Activated CD8-positive, alpha-beta T cell treated with anti-CD3 and anti-CD28 coated beads for 36 hours (primary cell): ENCODE measurements at regions not wholly inside any gene's neighbourhood (a gene's known extent, or its start where the extent isn't known, plus 50 kb on each side); places are given as distances from the start of the nearest gene placed in this dataset.

Experiments
- ATAC-seq: fragments of 200-7000 bp; cut with Tn5 transposase; one replicate; pipeline ENCODE4 v1.10.0; 2021; ENCODE audit warnings: mild to moderate bottlenecking, moderate library complexity
- CTCF ChIA-PET: fragments of 350-600 bp; sonication (Branson Sonifier 250); formaldehyde crosslinking; loops from one replicate; lab custom pipeline; 2021; ENCODE audit warnings: antibody characterized with exemption; lab: Charles Lee
- POLR2A ChIA-PET: fragments of 350-600 bp; sonication (Branson Sonifier 250); formaldehyde crosslinking; loops from one replicate; lab custom pipeline; 2021; ENCODE audit warnings: antibody characterized with exemption; lab: Charles Lee
- DNase-seq: peaks from one replicate; pipeline ENCODE4 v3.0.0-alpha.2; 2020
- H3K27ac Mint-ChIP-seq: one replicate; pipeline ENCODE4 v1.8.0; 2021; ENCODE audit warnings: mild to moderate bottlenecking, mixed read lengths
- H3K27me3 Mint-ChIP-seq: one replicate; pipeline ENCODE4 v1.8.0; 2021; ENCODE audit warnings: mixed read lengths
- H3K36me3 Mint-ChIP-seq: one replicate; pipeline ENCODE4 v1.8.0; 2021; ENCODE audit warnings: low read depth, mixed read lengths
- H3K4me1 Mint-ChIP-seq: one replicate; pipeline ENCODE4 v1.8.0; 2021; ENCODE audit warnings: low read depth, mixed read lengths
- H3K4me3 Mint-ChIP-seq: one replicate; pipeline ENCODE4 v1.8.0; 2021; ENCODE audit warnings: mild to moderate bottlenecking, moderate library complexity, mixed read lengths
- H3K9me3 Mint-ChIP-seq: one replicate; pipeline ENCODE4 v1.8.0; 2021; ENCODE audit warnings: mixed read lengths
- CTCF ChIP-seq: fragments of 200-600 bp; IDR thresholded peaks from one replicate; pipeline ENCODE4 v1.8.0; 2022; ENCODE audit warnings: antibody characterized with exemption, mild to moderate bottlenecking
- intact Hi-C: fragments of 100-400 bp; cut with micrococcal nuclease; formaldehyde crosslinking; loops from one replicate; pipeline ENCODE4 v1.10.0; 2022

DNA sequence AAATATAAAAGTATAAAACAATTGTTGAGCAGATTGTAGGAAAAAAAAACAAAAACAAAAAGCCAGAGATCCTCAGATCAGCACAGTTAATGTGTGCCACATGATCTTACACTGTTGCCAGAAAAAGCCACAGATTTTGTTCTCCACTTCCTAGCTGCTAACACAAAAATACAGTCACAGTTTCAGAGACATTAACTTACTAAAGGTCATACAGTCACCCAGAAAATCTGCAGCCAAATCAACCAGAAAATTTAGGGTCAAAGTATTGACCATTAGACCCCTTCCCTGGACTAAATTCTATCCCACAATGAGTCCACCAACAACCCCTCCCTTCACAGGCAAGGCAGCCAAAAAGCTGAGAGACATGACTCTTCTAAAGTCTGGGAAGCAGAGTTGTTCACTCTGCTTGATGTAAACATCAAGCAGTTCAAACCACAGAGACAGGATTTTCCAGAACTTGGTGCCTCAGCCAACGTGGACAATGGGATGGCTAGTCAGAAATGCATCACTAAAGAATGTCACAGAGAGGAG lies 59.1 kb downstream of the SST start:
- Mint-ChIP-seq H3K27me3 (peaks cover 34% of the 10 kb centered on the region), H3K27ac (no peak overlapping the region)
- no peak for DNase-seq

DNA sequence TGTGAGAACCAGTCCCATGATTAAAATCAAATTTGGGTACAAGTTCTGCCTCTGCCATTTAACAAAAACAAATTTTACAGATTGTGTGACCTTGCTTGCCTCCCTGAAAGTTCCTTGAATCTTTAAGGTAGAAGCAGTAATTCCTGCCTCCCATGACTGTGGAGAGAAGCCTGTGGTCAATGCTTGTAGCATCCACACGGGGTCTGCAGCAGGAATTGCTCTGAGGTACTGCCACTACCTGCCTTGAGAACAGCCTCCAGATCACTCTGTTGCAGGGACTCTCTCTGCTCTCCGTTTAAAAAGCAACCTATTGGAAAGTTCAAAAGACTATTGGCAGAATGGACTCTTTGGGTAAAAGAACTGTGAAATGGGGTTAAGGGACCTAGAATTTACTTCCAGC lies 75.9 kb downstream of the SST start:
- H3K36me3 Mint-ChIP-seq, result no peaks in the 10 kb centered on the region
- H3K27ac Mint-ChIP-seq, result no peak overlapping the region
- ChIA-PET POLR2A (interaction anchor here (1.0 kb wide), 1 partner anchor 10 kb away, joined by 3 read pairs; no protein-coding TSS in a partner anchor), CTCF (interaction anchor here (0.9 kb wide), 1 partner anchor 274 kb away, joined by 3 read pairs; no protein-coding TSS in a partner anchor)
- no peaks in the 10 kb centered on the region for H3K4me1 Mint-ChIP-seq
- peaks cover 47% of the 10 kb centered on the region for H3K27me3 Mint-ChIP-seq
- no peaks in the 10 kb centered on the region for H3K9me3 Mint-ChIP-seq
- ATAC-seq, result no peak
- no peak overlapping the region for H3K4me3 Mint-ChIP-seq
- intact Hi-C loops, result no loop called here
- DNase-seq, result no peak
- TF ChIP-seq CTCF, result no peak

More for the DNA sequence above, 59.1 kb downstream of the SST start:
- no peak for TF ChIP-seq CTCF
- H3K4me1 Mint-ChIP-seq, result peaks cover 1% of the 10 kb centered on the region
- no peaks in the 10 kb centered on the region for H3K9me3 Mint-ChIP-seq
- H3K36me3 Mint-ChIP-seq, result no peaks in the 10 kb centered on the region
- intact Hi-C loops, result loop anchor here (10.0 kb wide), 1 partner anchor 104 kb away; no protein-coding TSS in a partner anchor
- H3K4me3 Mint-ChIP-seq, result no peak overlapping the region
- no peak for ATAC-seq
- ChIA-PET CTCF (interaction anchor here (1.0 to 4.3 kb wide), 4 partner anchors 26 to 292 kb away, joined by 3 to 17 read pairs (median 8); no protein-coding TSS in a partner anchor), POLR2A (interaction anchor here (0.8 to 1.0 kb wide), 2 partner anchors 13 to 58 kb away, joined by 3 to 5 read pairs; partner anchors contain the start of gene SST)

GRCh38 chr3:187593451-187593850 lies 76.7 kb downstream of the SST start:
- intact Hi-C loops, result no loop called here
- Mint-ChIP-seq H3K36me3 (no peaks in the 10 kb centered on the region), H3K4me3 (no peak overlapping the region), H3K27ac (no peak overlapping the region), H3K4me1 (no peaks in the 10 kb centered on the region), H3K9me3 (no peaks in the 10 kb centered on the region), H3K27me3 (peaks cover 45% of the 10 kb centered on the region)
- CTCF ChIA-PET, result interaction anchor here (0.9 to 1.5 kb wide), 3 partner anchors 10 to 273 kb away, joined by 3 to 8 read pairs (median 5); no protein-coding TSS in a partner anchor
- DNase-seq (no peak), ATAC-seq (no peak)
- POLR2A ChIA-PET, result no interaction called here
- TF ChIP-seq CTCF, result no peak

GRCh38 chr3:187590861-187591576 lies 79.2 kb downstream of the SST start:
- ChIA-PET POLR2A (no interaction called here), CTCF (interaction anchor here (1.7 kb wide), 1 partner anchor 25 kb away, joined by 6 read pairs; no protein-coding TSS in a partner anchor)
- no peak for ATAC-seq
- intact Hi-C loops, result no loop called here
- H3K27ac Mint-ChIP-seq, result no peak overlapping the region
- peaks cover 43% of the 10 kb centered on the region for H3K27me3 Mint-ChIP-seq
- H3K4me3 Mint-ChIP-seq, result no peak overlapping the region
- H3K36me3 Mint-ChIP-seq, result no peaks in the 10 kb centered on the region
- no peaks in the 10 kb centered on the region for H3K9me3 Mint-ChIP-seq
- TF ChIP-seq CTCF, result no peak
- DNase-seq, result no peak
- H3K4me1 Mint-ChIP-seq, result no peaks in the 10 kb centered on the region

DNA sequence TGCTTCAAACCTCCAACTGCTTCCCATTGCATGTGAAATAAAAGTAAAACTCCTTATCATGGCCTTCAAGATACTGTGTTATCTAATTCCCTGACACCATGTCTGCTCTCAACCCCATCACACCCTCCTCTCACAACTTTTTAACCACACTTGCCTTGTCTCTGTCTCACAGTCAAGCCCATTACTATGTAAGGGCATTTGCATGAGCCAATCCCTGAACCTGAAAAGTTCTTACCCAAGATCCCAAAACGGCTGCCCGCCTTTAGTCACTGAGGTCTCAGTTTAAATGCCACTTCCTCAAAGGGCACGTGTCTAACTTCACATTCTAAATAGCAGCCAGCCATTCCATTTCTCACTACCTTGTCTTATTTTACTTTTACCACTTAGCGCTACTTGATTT lies 83.1 kb downstream of the SST start:
- no peaks in the 10 kb centered on the region for H3K4me1 Mint-ChIP-seq
- POLR2A ChIA-PET, result no interaction called here
- H3K27ac Mint-ChIP-seq, result no peak overlapping the region
- intact Hi-C loops, result no loop called here
- no peaks in the 10 kb centered on the region for H3K36me3 Mint-ChIP-seq
- no peaks in the 10 kb centered on the region for H3K9me3 Mint-ChIP-seq
- H3K4me3 Mint-ChIP-seq, result no peak overlapping the region
- DNase-seq (no peak), ATAC-seq (no peak)
- TF ChIP-seq CTCF, result no peak
- CTCF ChIA-PET, result interaction anchor here (1.7 kb wide), 1 partner anchor 267 kb away, joined by 5 read pairs; no protein-coding TSS in a partner anchor
- peaks cover 28% of the 10 kb centered on the region for H3K27me3 Mint-ChIP-seq
